ENCODE measurements at regions not wholly inside any gene's neighbourhood (a gene's known extent, or its start where the extent isn't known, plus 50 kb on each side); places are given as distances from the start of the nearest gene placed in this dataset.

DNA sequence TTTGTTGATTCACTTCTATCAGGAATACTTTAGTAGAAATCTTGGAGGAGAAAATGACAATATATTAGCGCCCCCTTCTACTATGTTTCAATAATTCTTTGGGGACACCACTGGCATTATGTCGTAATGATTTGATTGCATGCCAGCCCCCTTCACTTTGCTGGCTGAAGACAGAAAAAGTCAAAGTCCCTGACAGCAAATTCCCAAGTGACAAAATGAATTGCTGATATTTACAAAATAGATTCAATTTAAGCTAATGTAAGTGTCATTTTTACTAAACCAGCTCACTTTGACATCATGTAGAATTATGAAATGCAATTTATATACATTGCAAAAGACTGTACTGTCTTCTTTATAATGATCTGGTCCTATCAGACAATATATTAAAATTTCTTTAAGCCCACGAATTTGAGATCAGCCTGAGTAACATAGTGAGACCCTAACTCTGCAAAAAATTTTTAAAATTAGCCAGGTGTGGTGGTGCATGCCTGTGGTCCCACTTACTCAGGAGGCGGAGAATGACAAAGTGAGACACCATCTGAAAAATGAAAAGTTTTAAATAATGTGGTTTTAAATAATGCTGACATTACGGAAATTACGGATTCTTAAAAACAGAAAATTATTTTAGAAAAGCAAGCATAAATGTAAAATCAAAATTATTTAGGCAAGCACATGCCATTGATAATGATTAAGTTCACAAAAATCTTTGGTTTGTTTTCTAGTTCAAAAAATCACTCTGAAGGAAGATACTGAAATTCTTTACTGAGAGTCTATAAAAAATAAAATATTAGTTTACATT lies 520.1 kb upstream of the PKDCC start:
- no peak for DNase-seq (ENCODE audit: extremely low read depth in 1 of 2, low read depth in 1 of 2)

DNA sequence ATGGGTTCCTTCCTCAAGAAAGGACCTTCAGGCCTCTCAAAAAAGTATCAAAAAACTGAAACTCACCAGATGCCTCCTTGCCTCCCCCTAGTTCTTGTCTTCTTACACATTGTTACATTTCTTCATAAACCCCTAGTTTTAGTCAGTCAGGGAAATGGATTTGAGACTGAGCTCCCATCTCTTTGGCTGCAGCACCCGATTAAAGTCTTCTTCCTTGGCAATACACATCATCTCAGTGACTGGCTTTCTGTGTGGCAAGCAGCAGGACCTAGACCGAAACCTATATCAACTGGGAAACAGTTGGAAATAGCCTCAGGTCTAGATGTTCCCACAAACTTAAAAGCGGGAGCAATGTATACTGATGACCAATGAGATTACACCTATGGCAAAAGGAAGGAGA lies 512.2 kb upstream of the PKDCC start:
- no peak for DNase-seq (ENCODE audit: extremely low read depth in 1 of 2, low read depth in 1 of 2)

DNA sequence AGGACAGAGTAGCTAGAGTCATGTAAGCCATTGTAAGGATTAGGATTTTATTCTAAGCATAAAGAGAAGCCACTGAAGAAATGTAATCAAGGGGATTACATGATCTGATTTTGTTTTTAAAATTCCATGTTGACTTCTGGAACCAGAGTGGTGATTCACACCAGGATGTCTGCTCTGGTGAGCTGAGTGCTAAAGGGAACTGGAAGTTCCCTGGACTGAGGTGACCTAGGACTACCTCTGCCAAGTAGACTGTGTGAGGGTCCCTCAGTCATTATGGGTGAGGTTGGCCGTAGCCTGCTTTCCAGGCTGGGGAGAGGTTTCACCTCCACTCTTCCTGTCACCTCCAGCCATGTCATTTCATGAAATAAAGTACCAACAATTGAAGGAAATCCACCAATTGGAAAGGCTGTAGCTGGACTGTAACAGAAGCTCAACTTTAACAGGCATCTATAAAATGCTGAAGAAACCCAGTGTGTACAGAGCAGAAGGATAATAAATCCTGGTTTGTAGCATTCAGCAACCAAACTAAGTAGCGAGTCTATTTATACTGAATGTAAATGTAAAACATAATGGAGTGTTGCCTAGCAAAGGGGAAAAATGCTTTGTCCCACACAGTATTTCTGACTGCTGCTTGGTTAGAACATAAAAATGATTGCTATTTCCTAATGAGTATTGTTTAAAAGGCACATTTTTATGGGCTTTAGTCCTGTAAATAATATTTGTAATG lies 507.4 kb upstream of the PKDCC start:
- no peak for DNase-seq (ENCODE audit: extremely low read depth in 1 of 2, low read depth in 1 of 2)

DNA sequence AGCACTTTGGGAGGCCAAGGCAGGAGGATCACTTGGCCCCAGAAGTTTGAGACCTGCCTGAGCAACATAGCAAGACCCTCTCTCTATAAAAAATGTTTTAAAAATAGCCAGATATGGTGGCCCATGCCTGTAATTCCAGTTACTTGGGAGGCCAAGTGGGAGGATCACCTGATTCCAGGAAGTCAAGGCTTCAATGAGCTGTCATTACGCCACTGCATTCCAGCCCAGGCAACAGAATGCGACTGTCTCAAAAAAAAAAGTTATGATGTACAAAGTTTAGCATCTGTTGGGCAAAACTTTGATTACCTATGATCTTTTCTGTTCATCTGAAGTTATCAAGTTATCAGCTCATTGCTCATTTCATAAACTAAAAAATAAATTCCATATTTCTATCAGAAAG lies 504.1 kb upstream of the PKDCC start:
- DNase-seq (ENCODE audit: extremely low read depth in 1 of 2, low read depth in 1 of 2) = no peak

DNA sequence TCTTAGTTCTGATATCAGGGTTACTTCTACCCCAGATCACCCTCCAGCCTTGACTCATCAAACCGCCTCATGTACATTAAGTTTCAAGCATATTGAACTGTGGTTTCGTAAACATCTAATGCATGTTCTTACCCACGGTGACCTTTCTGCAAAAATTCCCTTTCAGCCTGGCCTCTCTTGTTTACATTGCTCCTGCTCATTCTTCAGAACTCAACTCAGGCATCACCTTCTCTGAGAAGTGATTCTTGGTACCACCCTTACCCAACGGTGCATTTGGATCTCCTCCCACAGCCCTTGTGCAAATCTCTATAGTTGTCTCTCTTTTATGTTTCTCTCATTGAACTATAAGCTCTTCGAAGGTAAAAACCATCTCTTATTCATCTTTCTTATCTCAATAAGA lies 503.1 kb upstream of the PKDCC start:
- DNase-seq (ENCODE audit: extremely low read depth in 1 of 2, low read depth in 1 of 2) = no peak

DNA sequence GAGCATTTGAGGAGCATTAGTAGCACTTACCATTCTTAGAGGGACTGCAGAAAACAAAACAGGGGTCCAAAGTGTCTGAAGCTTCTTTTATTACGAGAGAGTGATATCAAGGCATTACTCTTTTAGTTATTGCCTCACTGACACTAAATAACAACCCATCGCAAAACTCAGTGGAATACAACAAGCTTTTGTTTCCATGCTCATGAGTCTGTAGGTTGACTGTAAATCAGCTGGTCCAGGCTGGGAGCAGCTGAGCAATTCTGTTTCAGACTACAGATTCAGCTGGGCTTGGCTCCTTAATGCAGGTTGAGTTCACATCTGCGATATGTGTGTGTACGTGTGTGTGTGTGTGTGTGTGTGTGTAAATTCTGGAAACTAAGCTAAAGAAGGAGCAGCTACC lies 501.8 kb upstream of the PKDCC start:
- DNase-seq (ENCODE audit: extremely low read depth in 1 of 2, low read depth in 1 of 2) = no peak

DNA sequence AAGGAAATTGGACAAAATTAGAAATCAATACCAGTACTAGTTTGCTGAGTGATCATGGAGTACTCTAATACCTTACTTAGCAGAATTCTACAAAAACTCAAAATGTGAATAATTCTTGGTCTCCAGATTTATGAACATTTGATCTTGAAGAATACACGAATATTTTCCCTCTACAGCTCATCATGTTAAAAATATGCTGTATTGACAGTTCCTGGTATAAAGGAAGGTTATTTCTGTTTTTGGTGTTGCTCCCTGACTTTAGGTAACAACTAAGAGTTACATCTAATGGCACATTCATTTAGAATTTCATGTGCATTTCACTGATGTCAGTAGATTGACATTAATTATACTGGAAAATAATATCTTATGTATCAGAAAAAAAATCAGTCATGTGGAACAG lies 479.2 kb upstream of the PKDCC start:
- DNase-seq (ENCODE audit: extremely low read depth in 1 of 2, low read depth in 1 of 2) = no peak

DNA sequence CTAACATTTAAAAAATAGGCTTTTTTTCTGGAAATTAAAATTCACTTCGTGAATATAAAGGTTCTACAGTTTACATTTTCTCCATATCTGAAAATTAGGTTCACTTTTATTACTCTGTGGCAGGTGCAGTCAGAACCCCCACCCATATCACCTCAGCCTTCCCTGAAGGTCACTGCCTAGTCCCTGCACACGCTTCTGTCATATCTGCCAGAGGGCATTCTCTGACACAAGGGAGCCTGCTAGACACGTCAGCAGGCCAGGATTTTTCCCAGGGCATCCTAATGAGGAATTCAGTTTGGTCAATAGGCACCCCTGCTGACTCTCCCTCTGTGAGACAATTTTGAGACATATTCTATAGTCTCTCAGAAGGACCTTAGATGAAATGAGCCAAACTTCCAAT lies 475.7 kb upstream of the PKDCC start:
- DNase-seq (ENCODE audit: extremely low read depth in 1 of 2, low read depth in 1 of 2) = no peak

DNA sequence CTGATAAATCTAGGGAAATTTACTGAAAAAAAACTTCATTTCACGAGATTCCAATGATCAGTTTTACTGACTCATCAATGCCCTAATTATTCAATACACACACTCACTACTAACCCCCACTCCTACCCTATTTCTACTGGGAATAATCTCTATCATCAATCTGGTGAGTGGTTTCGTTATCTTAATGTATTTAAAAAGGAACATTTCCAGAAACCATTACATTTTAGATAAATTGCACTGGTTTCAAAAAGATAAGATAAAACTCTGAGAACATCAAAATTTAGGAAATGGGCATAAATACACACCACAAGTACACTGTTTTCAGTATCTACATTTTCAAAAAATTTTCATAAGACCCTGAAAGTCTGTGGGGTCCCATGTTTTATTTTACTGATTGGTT lies 471.4 kb upstream of the PKDCC start:
- no peak for DNase-seq (ENCODE audit: extremely low read depth in 1 of 2, low read depth in 1 of 2)

DNA sequence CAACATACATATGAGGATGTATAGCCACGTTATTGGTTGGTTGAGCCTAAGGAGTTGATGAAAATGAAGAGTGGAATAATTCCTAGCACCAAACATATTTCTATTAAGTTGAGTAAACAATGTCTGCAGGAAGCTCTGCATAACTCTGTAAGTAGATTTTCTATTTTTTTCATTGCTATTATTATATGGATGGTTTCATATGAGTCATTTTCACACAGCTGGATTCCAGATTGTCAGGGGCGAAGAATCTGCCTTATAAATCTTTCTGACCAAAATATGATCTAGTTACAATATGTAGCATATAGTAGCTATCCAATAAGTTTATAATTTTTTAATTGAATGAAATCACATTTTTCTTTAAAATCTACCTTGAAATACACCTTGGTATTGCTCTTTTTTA lies 468.0 kb upstream of the PKDCC start:
- no peak for DNase-seq (ENCODE audit: extremely low read depth in 1 of 2, low read depth in 1 of 2)

DNA sequence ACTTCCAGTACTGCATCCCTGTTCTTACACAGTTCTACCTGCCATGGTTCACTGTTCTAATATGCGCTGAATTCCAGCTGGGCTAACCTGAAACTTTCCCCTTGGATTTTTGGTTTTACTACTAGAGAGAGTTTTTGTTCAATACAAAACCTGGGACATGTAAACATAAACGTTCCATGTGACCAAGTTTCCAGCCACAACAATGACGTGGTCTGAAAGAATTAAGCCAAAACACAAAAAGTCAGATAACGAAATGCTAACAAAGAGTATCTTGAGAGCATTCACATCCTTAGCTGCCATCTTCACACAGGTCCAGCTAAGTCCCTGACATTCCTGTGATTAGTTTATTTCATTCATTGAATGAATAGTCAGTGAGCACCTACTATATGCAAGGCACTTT lies 467.0 kb upstream of the PKDCC start:
- no peak for DNase-seq (ENCODE audit: extremely low read depth in 1 of 2, low read depth in 1 of 2)

DNA sequence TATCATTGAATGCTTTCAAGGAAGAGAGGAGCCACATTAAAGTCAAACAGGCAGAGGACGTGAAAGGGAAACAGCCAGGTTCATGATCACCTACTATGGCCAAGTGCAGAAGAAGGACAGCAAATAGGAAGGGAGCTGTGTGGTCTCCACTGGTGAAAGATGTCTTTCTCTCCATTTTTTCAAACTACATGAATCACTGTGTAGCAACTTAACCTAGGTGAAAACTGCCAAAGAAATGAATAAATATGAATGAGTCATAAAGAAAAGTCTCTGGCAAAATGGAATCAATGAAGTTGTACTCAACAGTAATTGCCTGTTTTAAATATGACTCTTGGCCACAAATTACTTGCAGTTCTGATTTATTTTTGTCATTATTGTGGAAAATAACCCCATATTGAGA lies 452.6 kb upstream of the PKDCC start:
- DNase-seq (ENCODE audit: extremely low read depth in 1 of 2, low read depth in 1 of 2) = no peak

DNA sequence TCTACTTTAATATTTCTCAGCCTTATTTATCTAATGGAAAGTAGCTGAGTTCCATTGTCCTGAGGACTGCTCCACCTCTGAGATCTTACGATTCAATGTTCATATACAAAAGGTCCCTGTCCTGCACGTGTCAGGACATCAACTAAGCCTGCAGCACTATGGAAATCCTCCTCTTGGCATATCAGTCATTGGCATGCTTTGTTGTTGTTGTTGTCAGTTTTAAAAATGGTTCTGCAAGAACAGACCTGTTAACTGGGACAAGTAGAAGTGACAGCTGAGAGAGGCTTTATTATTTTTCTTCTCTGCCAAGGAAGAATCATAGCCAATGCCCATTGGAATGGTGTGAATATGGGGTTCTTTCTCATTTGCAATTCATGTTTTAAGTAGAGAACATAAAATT lies 450.1 kb upstream of the PKDCC start:
- no peak for DNase-seq (ENCODE audit: extremely low read depth in 1 of 2, low read depth in 1 of 2)

DNA sequence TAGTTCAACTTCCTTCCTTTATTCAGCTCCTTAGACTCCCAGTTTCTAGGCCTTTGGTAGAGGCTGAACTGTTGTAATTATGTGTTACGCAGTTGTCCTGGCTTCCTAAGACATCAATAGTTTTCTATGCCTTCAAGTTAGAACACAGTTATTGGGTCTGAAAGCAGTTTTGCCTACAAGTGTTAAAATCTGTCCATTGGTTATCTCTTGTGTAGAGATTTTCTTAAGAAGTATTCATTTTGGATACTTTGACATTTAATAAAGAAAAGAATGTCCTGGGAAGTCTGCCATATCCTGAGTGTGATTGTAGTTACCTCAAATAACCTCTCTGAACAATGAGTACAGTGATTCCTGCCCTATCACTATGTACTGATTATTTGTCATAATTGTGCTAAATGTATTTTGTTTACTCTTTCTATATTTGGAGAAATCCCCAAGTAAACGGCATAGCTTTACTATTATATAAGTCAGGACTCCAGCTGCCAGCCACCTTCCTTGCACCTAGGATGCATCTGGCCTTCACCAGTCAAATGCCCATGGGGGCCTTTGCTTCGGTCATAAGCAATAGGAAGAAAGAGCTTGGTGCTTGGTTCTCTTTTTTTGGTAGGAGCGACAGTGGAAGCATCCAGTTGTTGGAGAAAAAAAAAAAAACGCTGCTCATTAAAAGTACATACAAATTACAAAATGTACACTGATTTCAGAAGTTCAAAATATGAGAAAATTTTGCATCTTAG lies 449.5 kb upstream of the PKDCC start:
- DNase-seq (ENCODE audit: extremely low read depth in 1 of 2, low read depth in 1 of 2) = no peak

DNA sequence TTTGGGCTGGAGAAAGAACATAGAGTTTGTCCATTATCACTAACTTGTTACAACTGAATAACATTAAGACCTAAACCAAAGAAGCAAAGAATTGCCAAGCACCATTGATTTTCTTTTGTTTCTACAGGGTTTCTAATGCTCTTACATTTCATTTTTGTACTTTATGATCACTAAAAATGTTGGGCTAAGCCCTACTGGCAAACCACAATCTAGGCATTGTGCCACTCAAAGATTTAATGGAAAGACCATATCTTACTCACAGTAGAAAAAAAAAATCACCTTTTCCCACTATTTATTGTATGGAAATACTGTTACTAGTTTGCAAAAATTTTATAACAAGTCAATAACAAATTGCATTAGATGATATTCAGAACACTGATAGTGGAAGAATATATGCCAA lies 447.4 kb upstream of the PKDCC start:
- no peak for DNase-seq (ENCODE audit: extremely low read depth in 1 of 2, low read depth in 1 of 2)

DNA sequence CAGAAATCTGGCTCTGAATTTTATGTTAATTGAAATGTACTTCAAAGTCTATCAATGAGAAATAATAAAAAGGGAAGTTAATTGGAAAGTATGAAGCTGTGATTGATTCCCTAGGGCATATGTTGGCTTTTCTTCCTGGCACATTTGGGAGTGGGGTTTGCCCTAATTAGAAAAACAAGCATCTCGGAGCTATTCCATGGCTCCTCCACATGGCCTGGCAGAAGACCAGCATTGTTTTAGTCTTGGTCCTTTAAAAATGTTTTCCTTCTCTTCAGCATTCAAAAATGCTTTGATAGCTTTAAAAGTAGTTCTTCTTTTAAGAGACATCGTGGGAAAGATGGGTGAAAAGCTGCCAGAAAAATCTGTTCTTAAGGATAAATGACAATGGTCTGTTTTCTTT lies 445.5 kb upstream of the PKDCC start:
- DNase-seq (ENCODE audit: extremely low read depth in 1 of 2, low read depth in 1 of 2) = no peak

DNA sequence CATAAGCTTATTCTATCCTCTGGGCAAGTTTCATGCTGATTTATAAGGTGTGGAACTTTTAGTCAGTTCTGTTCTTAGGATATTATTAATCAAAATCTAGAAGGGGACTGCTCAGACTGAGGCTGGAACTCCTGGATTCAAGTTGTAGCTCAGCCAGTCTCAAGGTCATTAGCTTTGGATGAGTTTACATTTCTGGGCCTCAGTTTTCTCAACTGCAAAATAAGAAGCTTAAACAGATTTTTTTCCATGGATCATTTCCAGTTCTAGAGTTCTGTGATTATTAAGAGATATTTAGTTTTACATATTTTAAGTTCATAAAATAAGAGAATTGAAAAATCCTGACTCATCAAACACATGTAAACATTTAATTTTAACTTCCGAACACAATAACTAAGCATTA lies 442.5 kb upstream of the PKDCC start:
- DNase-seq (ENCODE audit: extremely low read depth in 1 of 2, low read depth in 1 of 2) = no peak

DNA sequence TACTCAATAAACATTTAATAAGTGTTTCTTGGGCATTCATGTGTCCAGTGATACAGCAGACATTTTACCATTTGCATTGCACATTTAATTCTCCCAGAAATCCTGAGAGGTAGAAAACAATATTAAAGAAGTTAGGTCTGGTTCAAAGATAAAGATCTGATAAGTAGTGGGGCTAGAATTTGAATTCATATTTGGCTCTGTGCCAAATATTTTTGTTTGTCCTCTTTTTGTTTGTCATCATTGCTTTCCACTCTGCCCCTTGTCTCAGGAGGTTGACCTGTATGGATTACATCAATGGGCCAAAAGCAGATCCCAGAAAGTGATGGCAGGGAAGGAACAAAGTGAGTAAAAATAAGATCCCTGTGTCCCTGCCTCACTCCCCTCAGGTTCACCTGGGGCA lies 441.9 kb upstream of the PKDCC start:
- no peak for DNase-seq (ENCODE audit: extremely low read depth in 1 of 2, low read depth in 1 of 2)

DNA sequence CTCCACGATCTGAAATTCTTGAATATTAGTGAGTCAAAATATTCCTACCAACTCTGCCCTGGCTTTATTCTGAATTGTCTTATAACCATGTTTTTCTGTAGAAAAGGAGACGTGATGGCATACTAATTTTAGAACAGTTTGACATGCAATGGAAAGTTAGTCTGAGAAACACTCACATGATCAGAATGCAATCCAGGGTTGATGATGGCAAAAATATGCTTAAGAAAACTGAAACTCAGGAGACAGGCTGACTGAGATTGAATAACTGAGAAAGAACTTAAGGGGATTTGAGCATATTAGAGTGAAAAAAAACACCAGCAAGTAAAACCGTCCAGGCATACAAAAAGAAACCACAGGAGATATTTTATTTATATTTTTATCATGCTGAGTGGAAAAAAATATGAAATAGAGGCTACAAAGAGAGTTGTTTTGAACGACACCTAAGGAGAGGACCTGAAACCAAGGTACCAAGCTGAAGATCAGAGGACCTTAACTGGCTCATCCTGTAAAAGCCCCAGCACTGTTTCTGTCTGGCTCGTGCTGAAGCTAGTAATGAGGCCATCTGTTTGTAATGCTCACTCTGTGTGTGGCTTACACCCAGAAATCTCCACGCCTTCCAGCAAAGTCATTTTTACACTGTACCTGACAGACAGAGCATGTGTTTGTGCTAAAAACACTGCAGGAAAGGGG lies 437.2 kb upstream of the PKDCC start:
- no peak for DNase-seq (ENCODE audit: extremely low read depth in 1 of 2, low read depth in 1 of 2)

DNA sequence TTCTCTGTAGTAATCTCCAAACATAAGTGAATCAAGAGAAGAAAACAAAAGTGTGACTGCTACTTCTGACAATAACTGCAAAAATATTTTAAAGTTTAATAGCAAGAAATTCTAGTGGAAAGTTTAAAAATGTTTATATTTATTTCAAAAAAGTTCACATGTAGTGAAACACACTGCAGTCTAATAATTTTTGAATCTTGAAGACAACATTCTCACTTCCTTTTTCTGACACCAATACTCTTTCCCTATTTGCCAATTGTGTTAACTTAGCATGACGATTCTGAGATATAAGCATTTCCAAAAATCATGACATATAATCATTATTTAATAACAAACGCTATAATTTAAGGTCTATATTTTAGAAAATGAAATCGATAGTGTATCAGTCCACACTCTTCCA lies 429.1 kb upstream of the PKDCC start:
- DNase-seq (ENCODE audit: extremely low read depth in 1 of 2, low read depth in 1 of 2) = no peak

DNA sequence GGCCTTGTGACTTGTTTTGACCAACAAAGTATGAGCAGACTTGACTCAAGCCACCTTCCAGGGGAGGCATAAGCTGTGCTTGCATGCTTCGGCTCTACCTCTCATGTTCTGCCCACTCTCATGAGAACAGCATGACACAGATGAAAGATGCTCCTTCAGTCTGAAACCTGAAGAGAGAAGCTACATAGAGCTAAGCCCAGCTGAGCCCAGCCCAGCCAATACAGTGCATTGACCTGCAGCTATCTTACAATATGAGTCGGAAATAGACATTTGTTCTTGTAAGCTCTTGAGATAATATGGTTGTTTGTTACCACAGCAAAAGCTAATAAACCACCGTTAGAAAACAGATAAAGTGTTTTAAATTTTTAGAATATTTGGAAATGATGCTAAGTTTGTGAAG lies 426.7 kb upstream of the PKDCC start:
- DNase-seq (ENCODE audit: extremely low read depth in 1 of 2, low read depth in 1 of 2) = no peak
